HG03095 (cell line): ENCODE measurements at regions not wholly inside any gene's neighbourhood (a gene's known extent, or its start where the extent isn't known, plus 50 kb on each side); places are given as distances from the start of the nearest gene placed in this dataset.

ENCODE experiments used
- ATAC-seq: cut with Tn5 transposase; IDR thresholded peaks from one replicate; pipeline ENCODE4 v1.9.1; 2021; ENCODE audit warnings: moderate library complexity; ENCODE audit not compliant: unreplicated experiment

DNA sequence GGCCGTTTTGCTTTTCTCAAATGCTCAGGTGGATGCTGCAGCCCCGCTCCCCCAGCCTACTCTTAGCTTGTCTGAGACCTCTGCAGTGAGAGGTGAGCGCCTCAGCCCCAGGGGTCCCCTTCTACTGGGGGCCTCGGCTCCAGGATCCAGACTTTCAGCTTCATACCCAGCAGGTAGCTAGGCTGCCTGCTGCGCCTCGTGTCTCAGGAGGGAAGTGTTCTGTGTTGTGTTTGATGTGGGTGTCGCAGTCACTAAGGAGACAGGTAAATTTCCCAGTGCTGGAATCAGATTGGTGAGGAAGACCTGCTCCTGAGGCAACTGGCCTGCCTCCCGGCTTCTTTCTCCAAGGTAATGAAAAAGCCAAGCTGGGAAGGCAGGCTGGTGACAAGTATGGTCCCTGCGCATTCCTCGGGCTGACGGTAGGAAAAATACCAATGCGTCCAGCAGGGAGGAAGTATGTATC is 604.0 kb upstream of the SALL1 start:
- ATAC-seq, result no peak

DNA sequence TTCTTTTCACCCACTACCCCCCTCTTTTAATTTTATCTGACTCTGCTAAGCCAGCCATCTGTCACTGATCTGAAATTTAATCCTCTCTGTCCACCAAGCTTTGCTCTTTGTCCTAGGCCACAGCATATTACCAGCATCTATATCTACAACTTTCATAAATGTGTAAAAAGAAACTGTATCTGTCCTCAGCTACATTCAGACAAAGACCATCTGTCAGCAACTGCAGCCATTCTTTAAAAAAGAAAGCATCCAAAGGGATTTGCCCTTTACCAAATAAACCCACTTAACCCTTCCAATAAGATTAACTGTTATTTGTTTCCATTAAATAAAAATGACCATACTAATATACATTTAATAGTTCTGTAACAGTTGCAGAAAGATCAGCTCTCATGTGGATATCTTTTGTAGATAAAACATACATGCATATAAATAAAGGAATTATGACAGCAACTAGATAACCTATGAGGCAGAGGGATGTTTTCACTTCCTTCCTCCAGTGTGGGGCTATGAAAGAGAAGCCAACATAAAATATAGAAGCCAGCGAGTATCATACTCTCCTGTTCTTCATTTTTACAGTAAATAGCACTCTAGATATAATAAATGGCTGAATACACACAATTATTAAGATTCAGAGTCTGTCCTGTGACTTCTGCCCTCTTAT is 602.5 kb upstream of the SALL1 start:
- no peak for ATAC-seq

DNA sequence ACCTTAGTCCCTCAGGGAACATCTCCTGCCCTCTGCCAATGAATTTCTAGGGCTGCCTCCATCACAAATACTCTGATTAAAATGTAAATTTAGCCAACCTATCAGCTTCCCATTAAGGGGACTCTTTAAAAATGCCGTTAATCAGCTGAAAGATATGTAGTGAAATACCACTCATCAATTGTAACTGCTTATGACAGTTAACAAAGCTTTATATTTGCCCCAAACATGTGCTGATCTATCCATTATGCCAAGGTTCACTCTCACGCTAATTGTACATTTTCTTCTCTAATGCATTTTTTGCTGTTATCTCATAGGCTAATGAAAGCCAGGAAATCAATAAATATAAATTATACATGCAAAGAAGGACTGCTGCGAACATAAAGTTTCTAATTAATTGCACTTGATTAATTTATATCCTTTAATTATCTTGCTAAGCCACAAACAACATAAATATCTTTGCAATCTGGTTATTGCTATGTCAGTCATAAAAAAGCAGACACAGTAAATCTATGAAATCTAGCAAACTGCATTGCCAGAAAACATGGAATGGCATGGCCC is 601.4 kb upstream of the SALL1 start:
- ATAC-seq, result no peak

DNA sequence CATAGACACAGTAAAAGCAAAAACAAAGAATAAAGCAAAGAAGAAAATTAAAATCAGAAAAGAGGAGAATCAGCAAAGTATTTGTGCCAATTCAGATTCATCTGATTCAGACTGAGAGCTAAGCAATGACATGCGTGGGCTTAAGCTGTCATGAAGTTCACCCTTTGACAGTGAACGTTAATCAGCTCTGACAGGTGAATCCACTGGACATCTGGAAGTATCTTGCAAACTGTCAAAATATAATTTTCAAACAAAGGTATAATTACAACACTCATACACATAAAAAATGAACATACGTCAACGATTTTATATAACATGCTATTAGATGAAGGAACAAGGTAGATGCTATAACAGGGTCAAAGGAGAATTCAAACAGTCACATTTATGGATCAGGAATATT is 596.3 kb upstream of the SALL1 start:
- ATAC-seq, result no peak

DNA sequence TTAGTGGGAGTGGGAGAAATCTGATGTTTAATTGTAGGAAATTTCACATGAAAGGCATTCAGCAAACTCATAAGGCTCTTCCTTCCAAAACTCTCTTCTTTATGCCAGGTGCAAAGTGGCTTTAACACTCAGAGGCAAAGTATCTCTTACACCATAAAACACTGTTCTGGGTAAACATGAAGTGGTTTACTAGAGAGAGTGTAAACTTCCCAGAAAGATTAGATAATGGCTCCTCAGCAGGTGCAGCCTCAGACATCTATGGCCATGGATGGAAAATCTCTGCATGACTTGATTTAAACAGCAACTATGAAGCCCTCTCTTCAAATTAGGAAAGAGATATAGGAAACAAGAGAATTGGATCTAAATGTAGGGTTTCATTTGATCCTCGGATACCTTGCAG is 583.1 kb upstream of the SALL1 start:
- no peak for ATAC-seq

DNA sequence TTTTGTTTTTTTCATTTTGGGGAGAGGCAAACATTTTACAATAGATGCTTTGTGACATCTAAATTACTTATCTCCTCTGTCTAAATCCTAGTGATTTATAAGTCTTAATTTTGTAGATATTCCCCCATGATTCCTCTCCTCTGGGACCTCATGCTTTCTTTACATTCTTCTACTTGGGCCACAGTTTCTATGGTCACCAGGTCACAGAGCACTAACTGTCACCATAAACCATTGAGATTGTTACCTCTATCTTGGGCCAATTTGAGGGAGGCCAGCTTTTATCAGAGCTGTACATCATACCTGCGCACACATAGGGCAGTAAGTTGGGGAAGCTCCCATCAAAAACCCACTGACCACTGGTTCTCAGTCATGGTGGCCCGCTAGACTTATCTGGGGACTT is 582.1 kb upstream of the SALL1 start:
- no peak for ATAC-seq

DNA sequence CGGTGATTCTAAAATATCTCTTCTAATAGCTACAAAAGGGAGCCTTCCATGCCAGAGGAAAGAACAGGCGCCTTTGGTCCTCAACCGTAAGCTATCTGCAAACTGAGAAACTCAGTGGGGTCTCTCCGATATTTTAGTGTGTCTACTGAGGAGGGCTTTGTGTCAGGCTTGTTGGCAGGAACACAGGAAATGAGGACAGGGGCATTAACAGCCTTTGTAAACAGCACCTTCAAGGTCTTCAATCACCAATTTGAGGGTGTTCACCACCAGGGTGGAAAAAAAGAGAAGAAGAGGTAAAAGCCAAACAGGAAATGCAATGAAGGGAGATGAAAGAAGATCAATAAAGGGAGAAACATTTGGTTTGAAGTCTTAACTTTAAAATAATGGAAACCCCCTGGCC is 580.1 kb upstream of the SALL1 start:
- no peak for ATAC-seq

DNA sequence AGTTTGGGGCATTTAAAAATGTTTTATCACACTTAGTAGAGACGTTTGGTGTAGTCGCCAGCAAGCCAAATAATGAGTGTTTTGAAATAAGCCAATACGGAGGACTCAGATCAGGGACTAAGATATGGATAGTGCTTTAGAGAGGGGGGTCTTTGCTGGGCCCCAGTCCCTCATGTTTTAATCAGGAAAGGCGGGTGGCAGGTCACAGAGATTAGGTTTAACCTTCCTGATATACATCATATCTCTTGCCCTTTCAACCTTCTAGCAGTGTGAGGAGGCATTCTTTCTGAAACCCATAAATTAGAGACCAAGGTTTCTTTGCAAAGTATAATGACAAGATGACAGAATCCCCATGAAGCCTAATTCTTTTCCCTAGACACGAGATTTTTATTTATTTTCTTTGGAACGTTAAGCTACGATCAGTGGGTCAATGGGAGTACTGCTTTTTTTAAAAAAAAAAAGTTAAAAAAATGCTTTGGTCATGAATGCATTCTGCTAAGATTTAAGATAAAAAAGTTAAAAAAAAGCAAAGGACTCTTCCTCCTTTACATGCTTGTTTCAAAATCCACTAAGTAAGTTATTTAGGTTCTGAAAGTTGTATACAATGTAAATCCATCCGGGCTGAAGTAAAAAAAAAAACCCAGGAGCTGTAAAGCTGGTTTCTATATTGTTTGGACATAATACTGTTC is 572.1 kb upstream of the SALL1 start:
- no peak for ATAC-seq

DNA sequence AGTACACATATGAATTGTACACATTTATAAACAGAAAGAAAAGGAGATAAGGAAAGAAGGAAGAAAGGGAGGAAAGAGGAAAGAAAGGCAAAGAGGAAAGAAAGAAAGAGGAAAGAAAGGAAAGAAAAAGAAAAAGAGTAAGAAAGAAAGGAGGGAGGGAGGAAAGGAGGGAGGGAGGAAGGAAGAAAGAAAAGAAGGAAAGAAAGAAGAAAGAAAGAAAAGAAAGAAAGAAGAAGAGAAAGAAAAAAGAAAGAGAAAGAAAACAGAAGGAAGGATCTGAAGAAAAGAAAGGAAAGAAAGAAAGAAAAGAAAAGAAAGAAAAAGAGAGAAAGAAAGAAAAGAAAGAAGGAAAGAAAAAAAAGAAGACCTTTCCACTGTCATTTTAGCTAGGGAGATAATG is 571.4 kb upstream of the SALL1 start:
- ATAC-seq, result no peak

DNA sequence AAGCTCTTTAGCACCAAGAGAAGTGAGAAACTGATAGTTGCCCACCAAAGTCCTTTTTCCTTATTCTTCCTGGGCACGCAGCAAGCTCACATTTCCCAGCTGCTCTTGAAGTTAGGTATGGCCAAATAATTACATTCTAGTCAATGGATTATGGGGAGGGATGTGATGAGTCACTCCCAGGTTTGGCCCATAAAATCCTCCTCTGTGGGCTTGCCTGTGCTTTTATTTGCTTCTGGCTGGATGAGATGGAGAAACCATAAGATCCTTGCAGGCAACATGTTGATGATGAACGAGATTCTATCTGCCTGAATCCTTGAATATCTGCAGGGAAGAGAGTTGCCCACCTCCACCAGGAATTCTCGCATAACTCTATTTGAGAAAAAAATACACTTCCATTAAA is 568.3 kb upstream of the SALL1 start:
- ATAC-seq, result no peak

DNA sequence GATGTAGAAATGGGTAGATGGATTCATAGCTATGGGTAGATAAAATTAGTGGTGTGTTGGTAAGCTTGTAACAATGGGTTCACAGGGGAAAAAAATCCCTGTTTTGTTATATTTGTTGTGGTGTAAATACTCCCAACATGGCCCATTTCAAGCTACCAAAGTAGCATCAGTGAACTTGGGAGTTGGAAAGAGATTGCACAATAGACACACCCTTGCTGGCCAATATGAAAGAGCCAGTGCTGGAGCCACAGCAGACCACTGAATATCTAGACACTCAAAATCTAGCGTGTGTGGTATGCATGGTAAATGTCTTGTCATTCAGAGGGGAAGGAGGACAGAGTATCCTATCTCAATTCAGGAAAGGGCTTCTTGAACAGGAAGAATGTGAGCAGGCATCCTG is 565.1 kb upstream of the SALL1 start:
- no peak for ATAC-seq

DNA sequence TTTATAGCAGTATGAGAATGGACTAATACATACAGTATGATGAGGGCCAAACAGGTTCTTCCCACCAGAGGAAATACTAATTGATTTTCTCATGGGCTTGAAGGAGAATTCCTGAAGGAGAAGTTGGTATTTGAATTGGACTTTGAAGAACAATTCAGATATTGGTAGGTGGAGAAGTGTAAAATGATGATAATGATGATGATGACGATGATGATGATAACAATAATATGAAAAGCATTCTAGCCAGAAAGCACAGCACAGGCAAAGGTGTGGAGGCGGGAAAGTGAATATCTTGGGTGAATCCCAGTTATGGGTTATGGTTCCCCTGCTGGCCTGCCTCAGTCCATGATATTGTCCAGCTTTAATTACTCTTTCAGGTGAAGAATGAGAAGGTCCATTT is 562.4 kb upstream of the SALL1 start:
- ATAC-seq, result no peak

DNA sequence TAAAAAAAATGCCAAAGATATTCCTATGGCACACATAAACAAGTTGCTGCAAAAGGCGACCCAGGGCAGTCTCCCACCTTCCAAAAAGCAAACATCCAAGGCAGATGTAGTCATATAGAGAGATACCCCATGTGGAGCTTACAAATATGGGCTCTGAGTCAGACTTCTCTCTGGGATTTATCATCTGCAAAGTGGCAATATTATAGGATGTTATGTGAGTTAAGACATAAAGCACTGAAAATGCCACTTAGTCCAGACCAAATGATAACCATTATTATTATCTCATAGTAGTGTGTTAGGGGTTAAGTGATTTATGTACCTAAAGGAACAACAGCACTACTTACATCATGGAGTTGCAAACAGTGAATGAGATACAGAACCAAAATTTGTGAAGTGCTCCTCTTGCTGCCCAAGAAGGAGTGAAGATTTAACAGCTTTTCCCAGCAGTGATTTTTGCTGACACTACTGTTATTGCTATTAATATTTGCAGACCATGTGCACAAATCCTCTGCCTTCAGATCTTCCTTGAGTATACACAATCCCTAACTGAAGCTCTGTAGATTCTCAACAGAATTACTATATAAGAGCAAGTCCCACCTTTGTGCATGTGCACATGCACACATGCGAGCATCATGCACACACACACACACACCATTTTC is 560.0 kb upstream of the SALL1 start:
- no peak for ATAC-seq

DNA sequence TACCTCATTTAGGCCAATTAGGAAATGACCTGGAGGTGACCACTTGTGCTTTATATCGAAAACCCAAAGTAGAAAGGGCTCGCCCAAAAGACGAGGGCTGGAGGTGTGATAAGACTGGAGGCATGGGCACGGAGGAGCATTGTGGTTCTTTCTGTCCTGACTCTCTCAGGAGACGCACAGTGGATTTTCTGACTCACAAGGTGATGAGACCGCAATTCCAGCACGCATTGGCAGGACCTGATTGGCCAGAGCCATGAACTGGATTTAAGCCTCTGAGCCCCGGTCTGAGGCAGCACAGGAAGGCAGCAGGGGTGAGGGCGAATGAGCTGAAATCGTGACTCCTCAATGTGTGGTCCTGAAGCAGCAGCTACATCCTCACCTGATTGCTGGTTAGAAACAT is 559.1 kb upstream of the SALL1 start:
- no peak for ATAC-seq

DNA sequence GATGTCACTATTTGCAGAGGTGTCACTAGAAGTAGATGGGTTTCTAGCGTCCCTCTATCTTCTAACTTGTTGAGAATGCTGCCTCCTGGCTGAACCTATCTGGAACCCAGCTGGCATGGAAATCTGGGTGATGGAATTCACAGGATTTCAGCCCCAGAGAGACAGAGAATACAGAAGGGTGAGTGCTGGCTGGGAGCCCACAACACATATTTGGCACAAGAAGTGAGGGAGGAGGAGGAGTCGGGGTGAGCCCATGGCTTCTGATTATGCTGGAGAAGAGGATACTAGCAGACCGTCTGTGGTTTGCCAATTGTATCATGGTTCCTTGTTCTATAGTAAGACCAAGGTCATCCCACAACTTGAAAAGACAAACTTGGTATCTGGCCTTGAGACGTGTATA is 557.8 kb upstream of the SALL1 start:
- no peak for ATAC-seq

DNA sequence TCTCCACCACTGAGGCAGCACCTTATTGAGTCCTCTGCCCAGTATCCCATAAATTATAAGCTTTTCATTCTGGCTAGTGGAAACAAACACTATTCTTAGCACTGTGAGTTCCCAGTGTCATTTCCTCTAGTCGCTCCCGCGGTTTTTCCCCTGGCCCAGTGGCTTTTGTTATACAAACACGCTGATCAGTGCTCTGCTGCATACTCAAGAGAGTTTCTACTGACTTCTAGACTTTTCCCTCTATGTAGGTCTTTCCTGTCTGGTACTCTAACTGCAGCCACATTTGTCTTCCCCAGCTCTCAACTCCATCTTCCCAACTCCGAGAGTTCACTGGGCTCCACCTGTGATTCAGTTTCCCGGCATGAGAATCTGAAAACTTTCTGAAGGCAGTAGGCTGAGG is 556.6 kb upstream of the SALL1 start:
- ATAC-seq, result no peak

DNA sequence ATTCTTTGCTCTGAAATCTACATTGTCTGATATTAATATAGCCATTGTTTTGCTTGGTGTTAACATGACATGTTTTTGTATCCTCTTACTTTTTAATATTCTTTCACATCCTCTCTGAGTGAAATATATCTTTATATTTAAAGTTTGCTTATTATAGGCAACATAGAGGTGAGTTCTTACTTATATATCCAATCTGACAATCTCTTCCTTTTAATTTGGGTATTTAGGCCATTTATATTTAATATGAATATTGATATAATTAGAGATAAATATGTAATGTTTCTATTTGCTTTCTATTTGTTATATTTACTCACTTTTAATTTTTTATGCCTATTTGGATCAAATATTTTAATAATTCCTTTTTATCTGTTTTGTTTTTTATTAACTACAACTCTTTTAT is 554.1 kb upstream of the SALL1 start:
- no peak for ATAC-seq

DNA sequence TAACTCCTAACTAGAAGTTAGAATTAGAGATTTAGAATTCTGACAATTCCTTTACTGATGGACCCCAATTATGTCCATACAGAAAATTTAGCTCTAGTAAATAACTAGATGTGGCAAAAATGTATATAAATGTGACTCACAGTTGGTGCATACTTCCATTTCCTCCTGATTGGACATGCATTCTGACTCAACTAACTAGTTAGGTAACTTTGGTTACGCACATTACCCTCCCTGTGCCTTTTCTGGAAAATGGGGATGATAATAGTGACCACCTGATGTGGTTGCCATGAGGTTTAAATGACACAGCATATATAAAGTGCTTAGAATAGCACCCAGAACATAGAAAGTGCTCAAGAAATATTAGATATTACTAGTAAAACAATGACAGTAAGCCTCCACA is 550.0 kb upstream of the SALL1 start:
- ATAC-seq, result no peak

DNA sequence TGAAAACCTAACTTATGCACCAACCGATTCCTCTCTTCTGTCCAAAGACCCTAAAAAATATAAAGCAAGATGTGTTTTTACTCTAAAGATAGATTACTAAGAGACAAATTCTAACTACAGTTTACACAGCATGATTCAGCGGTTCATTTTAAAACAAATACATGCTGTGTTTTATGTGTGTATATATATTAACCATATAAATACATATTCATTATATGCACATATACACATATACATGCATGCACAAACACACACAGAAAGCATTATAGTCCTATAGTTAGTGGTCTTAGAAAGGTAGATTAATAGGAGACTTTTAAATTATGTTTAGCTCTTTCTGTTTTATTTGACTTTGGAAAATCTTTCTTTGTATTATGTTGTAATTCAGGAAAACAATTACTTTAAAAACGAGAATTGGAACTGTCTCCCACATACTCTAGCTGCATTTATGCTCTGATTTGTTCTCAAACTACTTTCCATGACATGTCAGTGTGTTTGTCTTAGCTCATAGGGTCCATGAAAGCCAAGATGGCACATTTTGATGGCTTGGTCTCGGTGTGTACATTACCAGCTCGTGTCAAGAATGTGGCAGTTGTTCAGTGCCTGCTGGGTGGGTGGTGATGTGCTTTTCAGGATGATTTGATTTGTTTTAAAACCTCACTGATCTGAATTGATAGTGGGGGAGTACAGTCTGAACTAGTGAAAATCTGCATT is 548.8 kb upstream of the SALL1 start:
- ATAC-seq, result no peak

DNA sequence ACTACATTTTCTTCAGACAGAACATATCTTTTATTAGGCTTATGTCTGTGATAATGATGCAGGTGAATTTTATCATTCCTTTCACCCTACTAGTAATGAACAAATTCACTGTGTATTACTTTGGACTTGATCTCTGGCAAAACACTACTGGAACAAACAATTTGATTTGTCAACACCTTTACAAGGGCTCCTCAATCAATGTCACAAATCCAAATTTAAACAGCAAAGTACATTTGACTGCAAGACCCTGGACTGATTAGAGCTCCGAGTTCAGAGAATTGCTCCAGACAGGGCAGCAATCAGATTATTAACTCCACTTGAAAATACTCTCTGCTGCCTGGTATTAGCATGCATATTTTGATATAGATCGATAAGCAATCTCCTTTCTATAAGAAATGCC is 547.6 kb upstream of the SALL1 start:
- no peak for ATAC-seq

DNA sequence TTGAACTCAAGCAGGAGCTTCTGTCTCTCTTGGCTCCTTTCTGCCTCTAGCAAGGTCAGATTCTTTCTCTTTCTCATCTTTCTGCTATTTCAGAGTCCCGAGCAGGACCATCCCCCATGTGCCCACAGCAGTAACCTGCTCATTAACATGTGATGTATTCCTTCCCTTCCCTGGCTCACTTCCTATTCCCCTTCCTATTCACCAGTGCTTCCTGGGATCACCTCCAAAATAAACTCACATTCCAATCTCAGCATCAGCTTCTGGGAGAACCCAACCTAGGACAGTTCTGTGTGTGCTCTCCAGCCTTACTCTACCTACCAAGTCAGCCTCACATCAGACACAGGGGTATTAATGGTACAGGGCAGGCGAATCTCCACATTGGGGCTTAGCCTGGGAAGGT is 546.4 kb upstream of the SALL1 start:
- no peak for ATAC-seq

DNA sequence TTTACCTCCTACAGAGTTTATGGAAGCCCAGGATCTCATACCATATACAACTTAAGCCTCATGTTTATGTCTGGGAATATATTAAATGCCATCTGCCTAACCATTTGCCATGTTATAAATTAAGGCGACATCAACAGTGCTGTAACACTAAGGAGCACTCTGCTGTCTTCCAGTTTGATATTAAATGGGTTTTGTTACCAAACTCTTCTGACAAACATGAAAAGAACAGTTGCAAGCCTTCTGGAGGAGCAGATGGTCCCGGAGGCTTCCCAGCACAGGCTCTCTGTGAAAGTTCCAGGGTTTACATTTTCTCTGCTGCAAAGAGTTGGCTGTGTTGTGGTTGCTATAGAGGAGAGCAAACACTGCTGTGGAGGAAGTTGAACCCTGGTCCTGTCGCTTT is 545.3 kb upstream of the SALL1 start:
- ATAC-seq, result no peak
